A549 (cell line): ENCODE measurements at regions not wholly inside any gene's neighbourhood (a gene's known extent, or its start where the extent isn't known, plus 50 kb on each side); places are given as distances from the start of the nearest gene placed in this dataset.

ENCODE experiments used
- ATAC-seq, 2 experiments: fragments of 200-7000 bp in 1 of 2; fragments of >200 bp in 1 of 2; cut with Nextera tagmentation in 1 of 2; cut with Tn5 transposase in 1 of 2; 3 replicates each; pipeline versions ENCODE4 v1.8.0 to v1.9.1; 2018 to 2020; ENCODE audit warnings: mild to moderate bottlenecking in 1 of 2, moderate library complexity in 1 of 2
- CTCF ChIA-PET: fragments of 300-600 bp; sonication (Branson Sonifier 250); formaldehyde crosslinking; extraction: SDS; loops from one replicate; lab custom pipeline; 2021; ENCODE audit warnings: antibody characterized with exemption, inconsistent platforms; lab: Yijun Ruan, JAX
- POLR2A ChIA-PET: fragments of 350-600 bp; formaldehyde crosslinking; extraction: SDS; loops from one replicate; lab custom pipeline; 2021; ENCODE audit warnings: antibody characterized with exemption, inconsistent platforms; lab: Yijun Ruan, JAX
- DNase-seq, 2 experiments: peaks; one replicate each; pipeline versions ENCODE4 v3.0.0 to v3.0.0-alpha.2; 2011 to 2016; ENCODE audit warnings: low read depth in 1 of 2, low spot score in 1 of 2
- FAIRE-seq: peaks from 2 replicates; lab custom pipeline; 2011; peaks lifted over from hg19 to GRCh38; lab: Jason Lieb, UNC
- H3K27ac ChIP-seq, 2 experiments: fragments of >200 bp; sonication (Bioruptor Twin); formaldehyde crosslinking; 3 replicates each; pipeline ENCODE4 v1.5.1; 2016 to 2017
- H3K4me1 ChIP-seq: fragments of >200 bp; sonication (Bioruptor Twin); formaldehyde crosslinking; 3 replicates; pipeline ENCODE4 v1.6.1; 2016
- H3K4me2 ChIP-seq: fragments of >200 bp; sonication (Bioruptor Twin); formaldehyde crosslinking; 3 replicates; pipeline ENCODE4 v1.6.1; 2016
- H3K4me3 ChIP-seq: fragments of >200 bp; sonication (Bioruptor Twin); formaldehyde crosslinking; 3 replicates; pipeline ENCODE4 v1.5.1; 2016
- H3K9me3 ChIP-seq: fragments of >200 bp; sonication (Bioruptor Twin); formaldehyde crosslinking; 3 replicates; pipeline ENCODE4 v1.6.1; 2016
- CBX2 ChIP-seq: fragments of 200-600 bp; sonication (generic); IDR thresholded peaks from 2 replicates; pipeline ENCODE4 v1.6.1; 2016; ENCODE audit warnings: low read depth, mild to moderate bottlenecking, borderline replicate concordance
- CHD2 ChIP-seq: fragments of 150-350 bp; IDR thresholded peaks from 2 replicates; pipeline ENCODE4 v1.6.1; 2014; ENCODE audit warnings: low read length; ENCODE audit not compliant: partially characterized antibody
- CHD4 ChIP-seq: fragments of 200-600 bp; sonication (generic); IDR thresholded peaks from 2 replicates; pipeline ENCODE4 v1.6.1; 2016; ENCODE audit warnings: antibody characterized with exemption, mild to moderate bottlenecking, borderline replicate concordance
- E2F6 ChIP-seq: IDR thresholded peaks from 2 replicates; pipeline ENCODE4 v1.6.1; 2012; ENCODE audit warnings: low read depth, borderline replicate concordance
- HDAC2 ChIP-seq: fragments of 200-600 bp; sonication (generic); IDR thresholded peaks from 2 replicates; pipeline ENCODE4 v1.6.1; 2016
- HEYL ChIP-seq: fragments of 250-450 bp; sonication (Bioruptor Pico); IDR thresholded peaks from 2 replicates; pipeline ENCODE4 v1.8.0; 2021; ENCODE audit warnings: mild to moderate bottlenecking, moderate library complexity
- HOXA7 ChIP-seq: fragments of 250-450 bp; sonication (Bioruptor Pico); IDR thresholded peaks from 2 replicates; pipeline ENCODE4 v1.5.0; 2020; ENCODE audit warnings: mild to moderate bottlenecking, moderate library complexity
- HOXB5 ChIP-seq: fragments of 250-450 bp; sonication (Bioruptor Pico); IDR thresholded peaks from 2 replicates; pipeline ENCODE4 v1.5.0; 2020; ENCODE audit warnings: mild to moderate bottlenecking, moderate library complexity
- JUN ChIP-seq, 2 experiments: fragments of >200 bp; sonication (Bioruptor Twin); formaldehyde crosslinking; IDR thresholded peaks; 2 replicates in 1 of 2; 3 replicates in 1 of 2; pipeline ENCODE4 v1.6.1; 2016 to 2017
- MAX ChIP-seq: IDR thresholded peaks from 2 replicates; pipeline ENCODE4 v1.6.1; 2012
- MAZ ChIP-seq: fragments of 150-350 bp; IDR thresholded peaks from 2 replicates; pipeline ENCODE4 v1.6.1; 2014; ENCODE audit warnings: antibody characterized with exemption, low read depth, low read length, borderline replicate concordance
- MYC ChIP-seq: IDR thresholded peaks from 2 replicates; pipeline ENCODE4 v1.6.1; 2012; ENCODE audit warnings: mild to moderate bottlenecking, inconsistent platforms, low read length, improper control_type of control experiment, borderline replicate concordance
- PHF8 ChIP-seq: fragments of 200-600 bp; sonication (generic); IDR thresholded peaks from 2 replicates; pipeline ENCODE4 v1.6.1; 2016; ENCODE audit warnings: low read depth, mild to moderate bottlenecking, antibody characterized with exemption, moderate library complexity, borderline replicate concordance
- ZFP36 ChIP-seq: fragments of 450-650 bp; IDR thresholded peaks from 2 replicates; pipeline ENCODE4 v1.6.1; 2014; ENCODE audit warnings: borderline replicate concordance; ENCODE audit not compliant: partially characterized antibody
- ZNF302 ChIP-seq: fragments of 250-450 bp; sonication (Bioruptor Pico); IDR thresholded peaks from 2 replicates; pipeline ENCODE4 v1.9.0; 2021; ENCODE audit warnings: inconsistent platforms, mild to moderate bottlenecking, moderate library complexity
- WGBS: methylation state at CpG from one replicate; pipeline ENCODE4 v1.1.6; 2017; ENCODE audit errors: missing lambda C conversion rate; 5-methylcytosine and 5-hydroxymethylcytosine counted together
- TF ChIP-seq, protein P1 (sequence below): fragments of 200-600 bp; sonication (generic); IDR thresholded peaks from 2 replicates; pipeline ENCODE4 v1.6.1; 2016; ENCODE audit warnings: antibody characterized with exemption, mild to moderate bottlenecking, moderate library complexity

GRCh38 chr1:201649761-201650622 is 111.1 kb downstream of the NAV1 start:
- Histone ChIP-seq H3K4me3 (peak overlapping the region; percentile 60), H3K4me1 (peaks cover 29% of the 10 kb centered on the region), H3K4me2 (peak overlapping the region; percentile 99), H3K27ac (peak overlapping the region; percentile 69 to 88), H3K9me3 (no peaks in the 10 kb centered on the region)
- ChIA-PET POLR2A (interaction anchor here (0.5 to 2.0 kb wide), 3 partner anchors 52 to 90 kb away, joined by 3 to 8 read pairs (median 3); no protein-coding TSS in a partner anchor), CTCF (interaction anchor here (0.6 to 13.7 kb wide), 15 partner anchors 10 to 143 kb away, joined by 3 to 105 read pairs (median 4); no protein-coding TSS in a partner anchor)
- TF ChIP-seq JUN (IDR thresholded peaks at IDR 0.05), result no peak; a peak in 1 of 5 replicates
- TF ChIP-seq E2F6, result 0 out of 2 replicates have a peak, but pooled peaks have one; percentile 15
- peak; percentile 52 for TF ChIP-seq MAX
- 35% methylated on average over 35 of the region's 64 CpGs for WGBS
- DNase-seq, result peak; percentile 42 to 44
- peak; percentile 22 to 54; a peak in 5 of 6 replicates for ATAC-seq
- FAIRE-seq, result no peak

DNA sequence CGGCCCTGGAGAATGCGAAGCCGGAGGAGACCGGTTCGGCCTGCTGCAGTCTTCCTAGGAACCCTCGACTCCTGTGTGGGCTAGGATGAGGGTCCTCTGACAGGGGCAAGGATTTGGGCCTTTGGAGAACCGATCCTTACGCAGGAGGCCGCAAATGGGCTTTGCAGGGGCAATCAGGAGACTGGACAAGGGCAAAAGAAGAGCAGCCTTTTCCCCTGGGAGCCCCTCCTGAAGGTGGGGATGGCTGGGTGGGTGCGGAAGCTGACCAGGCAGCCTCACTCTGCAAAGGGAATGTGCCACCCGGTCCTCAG is 111.7 kb downstream of the NAV1 start:
- FAIRE-seq, result no peak
- ChIA-PET CTCF (interaction anchor here (0.5 to 13.7 kb wide), 12 partner anchors 13 to 168 kb away, joined by 3 to 105 read pairs (median 4); no protein-coding TSS in a partner anchor), POLR2A (interaction anchor here (1.5 to 2.0 kb wide), 2 partner anchors 53 to 91 kb away, joined by 3 to 8 read pairs; no protein-coding TSS in a partner anchor)
- 60% methylated on average over 11 of the region's 11 CpGs for WGBS
- Histone ChIP-seq H3K4me3 (peak overlapping the region; percentile 60), H3K9me3 (no peaks in the 10 kb centered on the region)
- no peak for ATAC-seq
- no peak for DNase-seq
- TF ChIP-seq HOXA7 (CRISPR knock-in tag), result no peak
- TF ChIP-seq CHD2, result no peak
- no peak for TF ChIP-seq CHD4
- TF ChIP-seq, protein P1, sequence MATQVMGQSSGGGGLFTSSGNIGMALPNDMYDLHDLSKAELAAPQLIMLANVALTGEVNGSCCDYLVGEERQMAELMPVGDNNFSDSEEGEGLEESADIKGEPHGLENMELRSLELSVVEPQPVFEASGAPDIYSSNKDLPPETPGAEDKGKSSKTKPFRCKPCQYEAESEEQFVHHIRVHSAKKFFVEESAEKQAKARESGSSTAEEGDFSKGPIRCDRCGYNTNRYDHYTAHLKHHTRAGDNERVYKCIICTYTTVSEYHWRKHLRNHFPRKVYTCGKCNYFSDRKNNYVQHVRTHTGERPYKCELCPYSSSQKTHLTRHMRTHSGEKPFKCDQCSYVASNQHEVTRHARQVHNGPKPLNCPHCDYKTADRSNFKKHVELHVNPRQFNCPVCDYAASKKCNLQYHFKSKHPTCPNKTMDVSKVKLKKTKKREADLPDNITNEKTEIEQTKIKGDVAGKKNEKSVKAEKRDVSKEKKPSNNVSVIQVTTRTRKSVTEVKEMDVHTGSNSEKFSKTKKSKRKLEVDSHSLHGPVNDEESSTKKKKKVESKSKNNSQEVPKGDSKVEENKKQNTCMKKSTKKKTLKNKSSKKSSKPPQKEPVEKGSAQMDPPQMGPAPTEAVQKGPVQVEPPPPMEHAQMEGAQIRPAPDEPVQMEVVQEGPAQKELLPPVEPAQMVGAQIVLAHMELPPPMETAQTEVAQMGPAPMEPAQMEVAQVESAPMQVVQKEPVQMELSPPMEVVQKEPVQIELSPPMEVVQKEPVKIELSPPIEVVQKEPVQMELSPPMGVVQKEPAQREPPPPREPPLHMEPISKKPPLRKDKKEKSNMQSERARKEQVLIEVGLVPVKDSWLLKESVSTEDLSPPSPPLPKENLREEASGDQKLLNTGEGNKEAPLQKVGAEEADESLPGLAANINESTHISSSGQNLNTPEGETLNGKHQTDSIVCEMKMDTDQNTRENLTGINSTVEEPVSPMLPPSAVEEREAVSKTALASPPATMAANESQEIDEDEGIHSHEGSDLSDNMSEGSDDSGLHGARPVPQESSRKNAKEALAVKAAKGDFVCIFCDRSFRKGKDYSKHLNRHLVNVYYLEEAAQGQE, result no peak
- no peak for TF ChIP-seq ZNF302 (CRISPR knock-in tag)
- TF ChIP-seq, all 56 proteins: peak for 0
- Histone ChIP-seq H3K27ac (peak overlapping the region; percentile 27 to 88; a peak in 4 of 6 replicates), H3K4me1 (peaks cover 29% of the 10 kb centered on the region), H3K4me2 (peak overlapping the region; percentile 99)

- Histone ChIP-seq H3K4me3 (no peak overlapping the region), H3K27ac (no peak overlapping the region), H3K4me1 (peaks cover 35% of the 10 kb centered on the region), H3K9me3 (no peaks in the 10 kb centered on the region), H3K4me2 (no peak overlapping the region)
- ChIA-PET POLR2A (no interaction called here), CTCF (interaction anchor here (0.9 to 13.7 kb wide), 6 partner anchors 11 to 141 kb away, joined by 3 to 105 read pairs (median 4); no protein-coding TSS in a partner anchor)
- 85% methylated on average over 4 of the region's 5 CpGs for WGBS
- DNase-seq, result no peak
- ATAC-seq, result no peak
- FAIRE-seq, result no peak
- TF ChIP-seq CBX2 (no peak), HEYL (CRISPR knock-in tag) (no peak), CHD4 (no peak)
Observed at GRCh38 chr1:201652181-201652580, 113.3 kb downstream of the NAV1 start.

- Histone ChIP-seq H3K4me3 (no peak overlapping the region), H3K27ac (no peak overlapping the region), H3K4me1 (peaks cover 28% of the 10 kb centered on the region), H3K4me2 (no peak overlapping the region), H3K9me3 (no peaks in the 10 kb centered on the region)
- TF ChIP-seq HOXB5 (CRISPR knock-in tag), result no peak
- no peak for TF ChIP-seq MAZ
- no peak for TF ChIP-seq MYC
- no peak for TF ChIP-seq HDAC2
- TF ChIP-seq ZFP36, result no peak
- TF ChIP-seq PHF8, result no peak
- POLR2A ChIA-PET, result interaction anchor here (0.6 to 0.8 kb wide), 2 partner anchors 25 to 60 kb away, joined by 6 read pairs; no protein-coding TSS in a partner anchor
- CTCF ChIA-PET, result interaction anchor here (0.8 to 13.7 kb wide), 8 partner anchors 10 to 510 kb away, joined by 3 to 105 read pairs (median 4); no protein-coding TSS in a partner anchor
- no peak for ATAC-seq
- no peak for DNase-seq
- WGBS, result 61% methylated on average over 3 of the region's 3 CpGs
- no peak for FAIRE-seq
Observed at GRCh38 chr1:201653233-201653632, 114.3 kb downstream of the NAV1 start.
